22Rv1 (cell line): ENCODE measurements at regions not wholly inside any gene's neighbourhood (a gene's known extent, or its start where the extent isn't known, plus 50 kb on each side); places are given as distances from the start of the nearest gene placed in this dataset.

Experiments
- CTCF ChIP-seq: fragments of 450-650 bp; IDR thresholded peaks from 2 replicates; pipeline ENCODE4 v1.5.1; 2017; ENCODE audit warnings: mild to moderate bottlenecking
- ZFX ChIP-seq: fragments of 450-650 bp; IDR thresholded peaks from 2 replicates; pipeline ENCODE4 v1.6.1; 2017; ENCODE audit warnings: antibody characterized with exemption, borderline replicate concordance

DNA sequence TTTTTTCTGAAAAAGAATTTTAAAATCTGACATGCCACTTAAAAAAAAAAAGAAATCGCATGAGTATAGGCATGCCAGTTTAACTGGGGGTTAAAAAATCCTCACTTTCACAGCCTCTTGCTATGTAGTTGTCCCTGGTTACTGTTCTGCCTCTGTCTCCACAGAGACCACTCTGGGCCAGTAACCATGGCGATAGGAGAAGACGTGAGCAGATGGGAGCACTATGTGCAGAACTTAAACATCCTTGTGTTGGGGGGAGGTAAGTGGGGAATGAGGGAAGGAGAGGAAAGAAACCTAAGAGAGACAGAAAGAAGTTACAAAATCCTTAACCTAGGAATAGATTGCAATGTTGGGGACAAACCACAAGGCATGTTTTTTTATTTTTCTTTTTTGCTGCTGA lies 75.9 kb upstream of the CYRIA start:
- TF ChIP-seq CTCF (no peak), ZFX (no peak)
